Retinal pigment epithelial cell (primary cell): ENCODE measurements at regions not wholly inside any gene's neighbourhood (a gene's known extent, or its start where the extent isn't known, plus 50 kb on each side); places are given as distances from the start of the nearest gene placed in this dataset.
A peak's percentile ranks its signal among the peaks of the same experiment; 100 is the strongest.

Experiments used
- DNase-seq: peaks from one replicate; pipeline ENCODE4 v3.0.0-alpha.2; 2010; ENCODE audit warnings: low read depth
- H3K4me3 ChIP-seq: 2 replicates; pipeline ENCODE4 v1.5.1; 2011; ENCODE audit warnings: mild to moderate bottlenecking, low read length, control low read depth, moderate library complexity
- TF ChIP-seq, protein P1 (sequence below): conservative IDR thresholded peaks from 2 replicates; pipeline ENCODE4 v1.5.1; 2011; ENCODE audit warnings: low read depth, low read length, control low read depth, inconsistent platforms

DNA sequence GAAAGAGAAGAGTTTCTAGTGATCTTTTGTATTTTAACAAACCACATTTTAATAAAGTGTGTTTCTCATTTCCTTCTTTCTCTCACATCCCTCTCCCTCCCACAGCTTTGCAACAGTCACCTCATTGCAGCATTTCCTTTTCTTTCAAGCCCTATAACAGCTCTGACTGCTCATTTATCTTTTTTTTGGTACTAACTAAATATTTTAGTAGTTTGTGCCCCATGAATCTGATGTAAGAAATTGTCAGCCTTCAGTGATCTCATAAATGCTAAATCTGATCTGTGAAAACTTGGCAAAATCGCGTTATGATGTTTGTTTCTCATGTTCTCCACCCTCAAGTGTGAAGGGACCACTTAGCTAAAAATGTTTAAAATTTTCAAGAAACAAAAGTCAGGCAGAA, 258.5 kb upstream of the SLIT2 start:
- no peak for DNase-seq
- TF ChIP-seq, protein P1, sequence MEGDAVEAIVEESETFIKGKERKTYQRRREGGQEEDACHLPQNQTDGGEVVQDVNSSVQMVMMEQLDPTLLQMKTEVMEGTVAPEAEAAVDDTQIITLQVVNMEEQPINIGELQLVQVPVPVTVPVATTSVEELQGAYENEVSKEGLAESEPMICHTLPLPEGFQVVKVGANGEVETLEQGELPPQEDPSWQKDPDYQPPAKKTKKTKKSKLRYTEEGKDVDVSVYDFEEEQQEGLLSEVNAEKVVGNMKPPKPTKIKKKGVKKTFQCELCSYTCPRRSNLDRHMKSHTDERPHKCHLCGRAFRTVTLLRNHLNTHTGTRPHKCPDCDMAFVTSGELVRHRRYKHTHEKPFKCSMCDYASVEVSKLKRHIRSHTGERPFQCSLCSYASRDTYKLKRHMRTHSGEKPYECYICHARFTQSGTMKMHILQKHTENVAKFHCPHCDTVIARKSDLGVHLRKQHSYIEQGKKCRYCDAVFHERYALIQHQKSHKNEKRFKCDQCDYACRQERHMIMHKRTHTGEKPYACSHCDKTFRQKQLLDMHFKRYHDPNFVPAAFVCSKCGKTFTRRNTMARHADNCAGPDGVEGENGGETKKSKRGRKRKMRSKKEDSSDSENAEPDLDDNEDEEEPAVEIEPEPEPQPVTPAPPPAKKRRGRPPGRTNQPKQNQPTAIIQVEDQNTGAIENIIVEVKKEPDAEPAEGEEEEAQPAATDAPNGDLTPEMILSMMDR = no peak

GRCh38 chr4:19992471-19993093, 259.1 kb upstream of the SLIT2 start:
- no peak for DNase-seq
- H3K4me3 ChIP-seq = no peak overlapping the region
- TF ChIP-seq, protein P1 = no peak

More for the DNA sequence above, 258.5 kb upstream of the SLIT2 start:
- no peak overlapping the region for H3K4me3 ChIP-seq

DNA sequence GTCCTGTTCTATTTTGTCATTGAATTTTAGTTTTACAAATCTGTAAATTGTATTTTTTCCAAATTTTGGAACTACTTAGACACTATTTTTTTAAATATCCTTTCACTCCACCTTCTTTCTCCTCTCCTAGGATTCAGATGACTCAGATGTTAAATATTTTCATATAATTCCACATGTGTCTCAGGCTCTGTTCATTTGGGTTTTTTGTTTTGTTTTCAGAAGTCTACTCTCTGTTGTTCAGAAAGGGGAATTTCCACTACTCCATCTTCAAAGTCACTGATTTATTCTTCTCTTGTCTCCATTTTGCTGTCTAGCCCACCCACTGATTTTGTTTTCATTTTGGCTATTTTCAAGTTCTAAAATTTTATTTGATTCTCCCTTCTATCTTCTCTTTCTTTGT, 264.0 kb upstream of the SLIT2 start:
- TF ChIP-seq, protein P1 = no peak
- no peak overlapping the region for H3K4me3 ChIP-seq
- DNase-seq = no peak

DNA sequence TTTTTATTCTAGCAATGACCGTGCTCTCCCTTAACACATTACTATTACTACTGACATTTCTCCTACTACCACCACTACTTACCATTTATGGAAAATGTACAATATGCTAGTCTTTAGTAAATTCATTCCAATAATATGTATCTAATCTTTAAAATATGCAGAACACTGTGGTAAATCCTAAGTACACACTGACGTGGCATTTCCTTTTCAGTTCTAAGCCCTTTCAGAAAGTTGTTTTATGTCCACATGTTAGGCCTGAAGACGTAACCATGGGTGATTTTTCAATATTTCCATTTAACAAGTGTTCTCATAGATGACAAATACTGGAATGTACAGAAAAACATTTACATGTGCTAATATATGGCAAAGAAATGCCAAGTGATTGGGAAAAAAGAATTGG, 268.6 kb upstream of the SLIT2 start:
- no peak overlapping the region for H3K4me3 ChIP-seq
- peak; percentile 98 for DNase-seq
- TF ChIP-seq, protein P1 = no peak

DNA sequence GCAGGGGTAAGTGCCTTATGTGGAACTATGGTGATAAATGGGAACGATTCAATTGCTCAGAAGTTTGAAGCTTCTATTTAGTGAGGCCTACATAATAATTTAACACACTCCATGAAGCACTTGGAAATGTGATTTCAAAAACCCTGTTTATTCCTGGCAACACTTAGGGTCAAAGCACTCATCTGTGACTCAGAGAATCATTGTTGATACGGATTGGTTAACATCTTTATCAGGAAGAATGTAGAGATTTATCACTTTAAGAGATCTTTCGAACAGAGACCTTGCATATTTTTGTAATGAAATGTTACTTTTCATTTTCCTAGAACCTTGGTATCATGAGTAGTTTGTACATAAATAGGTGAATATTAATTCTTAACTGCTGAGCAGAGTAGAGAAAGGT, 269.1 kb upstream of the SLIT2 start:
- H3K4me3 ChIP-seq = no peak overlapping the region
- TF ChIP-seq, protein P1 = no peak
- peak; percentile 67 for DNase-seq

- TF ChIP-seq, protein P1 = no peak
- DNase-seq = peak; percentile 63
- no peak overlapping the region for H3K4me3 ChIP-seq
Observed at GRCh38 chr4:19971829-19972228, 279.9 kb upstream of the SLIT2 start.

DNA sequence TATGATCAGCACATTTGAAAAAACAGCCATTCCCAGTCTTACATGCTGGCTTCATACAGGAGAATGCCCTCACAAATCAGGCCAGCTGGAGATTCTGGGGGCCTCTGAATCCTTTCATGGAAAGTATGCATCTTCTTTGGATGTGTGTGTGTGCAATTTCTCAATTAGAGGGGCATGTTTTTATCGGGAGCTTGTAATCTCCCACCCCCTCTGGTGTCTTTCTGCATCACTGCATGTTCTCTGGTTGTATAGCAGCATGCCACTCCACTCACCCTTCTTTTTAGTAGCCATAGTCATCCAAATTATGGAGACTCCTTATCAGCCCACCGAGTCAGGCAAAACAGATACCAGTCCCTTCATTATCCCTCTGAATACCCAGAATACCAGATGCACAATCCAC, 282.2 kb upstream of the SLIT2 start:
- TF ChIP-seq, protein P1 = peak; percentile 36
- H3K4me3 ChIP-seq = no peak overlapping the region
- DNase-seq = no peak
